ENCODE measurements at regions not wholly inside any gene's neighbourhood (a gene's known extent, or its start where the extent isn't known, plus 50 kb on each side); places are given as distances from the start of the nearest gene placed in this dataset.

DNA sequence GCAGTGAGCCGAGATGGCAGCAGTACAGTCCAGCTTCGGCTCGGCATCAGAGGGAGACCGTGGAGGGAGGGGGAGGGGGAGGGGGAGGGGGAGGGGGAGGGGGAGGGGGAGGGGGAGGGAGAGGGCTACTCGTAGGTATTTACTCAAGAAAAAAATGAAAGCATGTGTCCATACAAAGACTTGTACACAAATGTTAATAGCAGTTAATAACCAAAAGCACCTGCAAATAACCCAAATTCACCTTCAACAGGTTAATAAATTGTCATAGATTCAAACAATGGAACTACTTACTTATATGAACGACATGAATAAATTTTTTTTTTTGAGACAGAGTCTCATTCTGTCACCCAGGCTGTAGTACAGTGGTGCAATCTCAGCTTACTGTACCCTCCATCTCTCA lies 152.4 kb downstream of the BRMS1L start:
- WGBS (ENCODE audit: low lambda C conversion rate), result 22% methylated on average over 6 of the region's 6 CpGs
- TF ChIP-seq MAX (IDR thresholded peaks at IDR 0.05; ENCODE audit: low read depth), result no peak
- TF ChIP-seq EZH2phosphoT487 (IDR thresholded peaks at IDR 0.05; ENCODE audit: borderline replicate concordance, low read depth), result no peak
- TF ChIP-seq NFIC (IDR thresholded peaks at IDR 0.05; ENCODE audit: borderline replicate concordance), result no peak
- no peak for TF ChIP-seq GABPA (IDR thresholded peaks at IDR 0.05; ENCODE audit: low read depth)
- no peak for TF ChIP-seq SMC3 (IDR thresholded peaks at IDR 0.05; ENCODE audit: low read depth, low read length)
- no peak for TF ChIP-seq REST (IDR thresholded peaks at IDR 0.05; ENCODE audit: low read depth, low read length)
- no peak for TF ChIP-seq TEAD4 (IDR thresholded peaks at IDR 0.05; ENCODE audit: borderline replicate concordance, insufficient read depth)
- Histone ChIP-seq H3K9ac (no peak overlapping the region), H3K4me3 (ENCODE audit: low read depth in 2 of 2, low read length in 1 of 2) (no peak overlapping the region), H3K4me1 (ENCODE audit: control insufficient read depth in 1 of 2, insufficient read depth in 2 of 2, low read depth in 1 of 2, low read length in 1 of 2) (no peaks in the 10 kb centered on the region), H3K27me3 (ENCODE audit: insufficient read depth) (no peaks in the 10 kb centered on the region), H4K20me1 (ENCODE audit: insufficient read depth) (no peaks in the 10 kb centered on the region), H3K9me2 (no peaks in the 10 kb centered on the region), H3K36me3 (replicated peaks in 1 of 2; ENCODE audit: control insufficient read depth in 1 of 2, insufficient read depth in 2 of 2, low read length in 1 of 2) (no peaks in the 10 kb centered on the region), H3K27ac (ENCODE audit: low read depth in 2 of 2, low read length in 1 of 2) (no peak overlapping the region), H2AFZ (ENCODE audit: low read depth) (no peak overlapping the region), H3F3A (replicated peaks; ENCODE audit: insufficient read depth) (no peaks in the 10 kb centered on the region), H3K79me2 (ENCODE audit: insufficient read depth) (no peaks in the 10 kb centered on the region), H3K9me3 (no peaks in the 10 kb centered on the region), H3K4me2 (no peak overlapping the region)
- no peak for DNase-seq
- ChIA-PET POLR2A (no interaction called here), CTCF (no interaction called here)

GRCh38 chr14:35975814-35976213 lies 149.7 kb downstream of the BRMS1L start:
- DNase-seq, result no peak
- H3K4me1 ChIP-seq (ENCODE audit: control insufficient read depth in 1 of 2, insufficient read depth in 2 of 2, low read depth in 1 of 2, low read length in 1 of 2), result no peaks in the 10 kb centered on the region
- H3K9ac ChIP-seq, result no peak overlapping the region
- H3K79me2 ChIP-seq (ENCODE audit: insufficient read depth), result no peaks in the 10 kb centered on the region
- no peaks in the 10 kb centered on the region for H3K27me3 ChIP-seq (ENCODE audit: insufficient read depth)
- H3K9me3 ChIP-seq, result no peaks in the 10 kb centered on the region
- H3K4me3 ChIP-seq (ENCODE audit: low read depth in 2 of 2, low read length in 1 of 2), result no peak overlapping the region
- H3K36me3 ChIP-seq (replicated peaks in 1 of 2; ENCODE audit: control insufficient read depth in 1 of 2, insufficient read depth in 2 of 2, low read length in 1 of 2), result no peaks in the 10 kb centered on the region
- H3K4me2 ChIP-seq, result no peak overlapping the region
- no peak overlapping the region for H3K27ac ChIP-seq (ENCODE audit: low read depth in 2 of 2, low read length in 1 of 2)
- 19% methylated on average over 4 of the region's 4 CpGs for WGBS (ENCODE audit: low lambda C conversion rate)
- H3F3A ChIP-seq (replicated peaks; ENCODE audit: insufficient read depth), result no peaks in the 10 kb centered on the region
- H2AFZ ChIP-seq (ENCODE audit: low read depth), result no peak overlapping the region
- CTCF ChIA-PET, result no interaction called here
- H3K9me2 ChIP-seq, result no peaks in the 10 kb centered on the region
- POLR2A ChIA-PET, result no interaction called here
- no peaks in the 10 kb centered on the region for H4K20me1 ChIP-seq (ENCODE audit: insufficient read depth)
- TF ChIP-seq FOXM1 (IDR thresholded peaks at IDR 0.05; ENCODE audit: low read depth) (no peak), MEF2A (IDR thresholded peaks at IDR 0.05; ENCODE audit: borderline replicate concordance, low read depth) (no peak), SMC3 (IDR thresholded peaks at IDR 0.05; ENCODE audit: low read depth, low read length) (no peak), REST (IDR thresholded peaks at IDR 0.05; ENCODE audit: low read depth, low read length) (no peak), TAF1 (IDR thresholded peaks at IDR 0.05; ENCODE audit: borderline replicate concordance, low read depth, low read length) (no peak), JUND (IDR thresholded peaks at IDR 0.05) (no peak), PBX3 (IDR thresholded peaks at IDR 0.05) (no peak), FOSL2 (IDR thresholded peaks at IDR 0.05; ENCODE audit: borderline replicate concordance, low read depth) (no peak), RCOR1 (IDR thresholded peaks at IDR 0.05; ENCODE audit: low read length) (no peak), FOXJ3 (CRISPR knock-in tag; IDR thresholded peaks at IDR 0.05) (no peak), MXI1 (IDR thresholded peaks at IDR 0.05; ENCODE audit: low read depth, low read length) (no peak), NFIC (IDR thresholded peaks at IDR 0.05; ENCODE audit: borderline replicate concordance) (no peak), CTCF (IDR thresholded peaks at IDR 0.05) (no peak), SIN3A (IDR thresholded peaks at IDR 0.05; ENCODE audit: borderline replicate concordance, low read depth, low read length) (no peak)
